ENCODE measurements at regions not wholly inside any gene's neighbourhood (a gene's known extent, or its start where the extent isn't known, plus 50 kb on each side); places are given as distances from the start of the nearest gene placed in this dataset.

DNA sequence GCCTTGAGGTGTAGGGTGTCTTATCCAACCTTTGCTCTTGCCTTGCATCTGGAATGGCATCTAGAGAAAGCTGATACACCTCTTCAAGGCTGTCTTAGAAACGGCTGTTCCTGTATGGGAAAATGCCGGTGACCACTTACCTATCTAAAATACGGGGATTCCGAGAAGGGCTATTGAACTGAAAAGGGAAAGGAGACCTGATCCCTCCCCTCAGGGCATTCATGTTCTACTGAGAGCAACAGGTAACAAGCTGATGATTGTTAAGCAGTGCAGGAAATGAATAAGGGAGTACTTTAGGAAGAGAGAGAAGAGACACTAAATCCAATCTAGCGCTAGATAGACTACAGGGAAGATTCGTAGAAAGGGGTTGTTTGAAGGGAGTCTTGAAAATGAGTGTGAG lies 1388.1 kb downstream of the FAM181B start:
- in situ Hi-C loops (cut with MboI; ENCODE audit: low pct_unique_long_range_greater_than_20kb, low sequenced_read_pairs, unreplicated experiment) = no loop called here
- no peak for DNase-seq (ENCODE audit: low spot score)

DNA sequence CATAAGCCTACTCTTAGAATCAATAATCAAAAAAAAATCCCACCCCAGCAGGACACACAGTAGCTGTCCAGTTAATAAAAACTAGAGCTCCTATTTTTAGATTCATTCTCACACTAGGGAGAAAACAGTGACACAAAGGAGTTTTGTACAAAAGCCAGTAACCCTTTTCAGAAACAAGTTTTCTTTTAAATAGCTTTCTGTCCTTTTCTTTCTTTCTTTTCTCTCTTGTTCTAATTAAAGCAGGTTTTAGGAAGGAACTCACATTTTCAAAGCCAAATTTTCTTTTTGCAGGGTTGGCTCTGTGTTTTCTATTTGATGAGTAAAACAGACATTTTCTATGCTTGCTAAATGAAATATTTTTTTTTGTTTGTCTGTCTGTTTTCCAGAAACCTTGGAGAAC lies 1390.7 kb downstream of the FAM181B start:
- in situ Hi-C loops (cut with MboI; ENCODE audit: low pct_unique_long_range_greater_than_20kb, low sequenced_read_pairs, unreplicated experiment) = no loop called here
- no peak for TF ChIP-seq CTCF (IDR thresholded peaks at IDR 0.05; ENCODE audit: extremely low read depth, insufficient read depth, missing control alignments)
- DNase-seq (ENCODE audit: low spot score) = no peak

More for the DNA sequence above, 1388.1 kb downstream of the FAM181B start:
- no peak for TF ChIP-seq CTCF (IDR thresholded peaks at IDR 0.05; ENCODE audit: extremely low read depth, insufficient read depth, missing control alignments)

- in situ Hi-C loops (cut with MboI; ENCODE audit: low pct_unique_long_range_greater_than_20kb, low sequenced_read_pairs, unreplicated experiment) = no loop called here
- no peak for DNase-seq (ENCODE audit: low spot score)
- no peak for TF ChIP-seq CTCF (IDR thresholded peaks at IDR 0.05; ENCODE audit: extremely low read depth, insufficient read depth, missing control alignments)
Measured at GRCh38 chr11:81340225-81340624, 1393.4 kb downstream of the FAM181B start.

DNA sequence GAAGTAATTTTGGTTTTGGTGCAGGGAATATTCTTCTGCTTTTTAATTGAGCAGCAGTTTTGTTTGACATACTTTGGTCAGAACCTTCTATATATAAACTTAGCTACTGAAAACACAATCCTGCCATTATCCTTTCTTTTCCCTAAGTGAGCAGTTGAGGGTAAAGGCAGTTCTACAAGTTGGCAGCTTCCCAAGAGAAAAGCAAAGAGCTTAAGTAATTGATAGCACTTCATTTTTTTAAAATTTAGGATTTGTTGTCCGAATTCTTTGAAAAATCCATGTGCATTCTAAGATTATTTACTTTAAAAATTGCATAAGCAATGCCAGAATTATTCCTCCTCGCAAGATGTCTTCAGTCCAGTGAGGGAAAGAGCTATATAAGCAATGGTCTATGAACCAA lies 1394.1 kb downstream of the FAM181B start:
- no peak for DNase-seq (ENCODE audit: low spot score)
- no peak for TF ChIP-seq CTCF (IDR thresholded peaks at IDR 0.05; ENCODE audit: extremely low read depth, insufficient read depth, missing control alignments)
- in situ Hi-C loops (cut with MboI; ENCODE audit: low pct_unique_long_range_greater_than_20kb, low sequenced_read_pairs, unreplicated experiment) = no loop called here

DNA sequence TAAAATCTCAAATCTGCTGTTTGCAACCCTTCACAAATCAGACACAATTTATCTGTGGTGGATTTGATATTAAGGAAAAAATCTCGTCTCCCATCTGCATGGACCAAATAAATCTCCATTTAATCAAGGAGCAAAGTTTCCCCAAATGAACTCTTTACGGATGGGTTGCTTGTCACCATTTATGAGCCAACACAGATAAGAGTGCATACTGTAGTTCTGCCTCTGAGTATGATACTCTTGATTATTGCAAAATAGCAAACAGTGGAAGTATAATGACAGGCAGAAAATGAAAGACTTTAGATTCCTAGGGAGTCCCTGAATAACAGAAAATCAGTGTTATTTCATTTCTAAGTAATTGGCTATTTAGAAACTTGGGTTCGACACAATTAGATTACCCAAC lies 1395.9 kb downstream of the FAM181B start:
- in situ Hi-C loops (cut with MboI; ENCODE audit: low pct_unique_long_range_greater_than_20kb, low sequenced_read_pairs, unreplicated experiment) = no loop called here
- no peak for DNase-seq (ENCODE audit: low spot score)
- TF ChIP-seq CTCF (IDR thresholded peaks at IDR 0.05; ENCODE audit: extremely low read depth, insufficient read depth, missing control alignments) = no peak

- TF ChIP-seq CTCF (IDR thresholded peaks at IDR 0.05; ENCODE audit: extremely low read depth, insufficient read depth, missing control alignments) = no peak
- no peak for DNase-seq (ENCODE audit: low spot score)
- in situ Hi-C loops (cut with MboI; ENCODE audit: low pct_unique_long_range_greater_than_20kb, low sequenced_read_pairs, unreplicated experiment) = no loop called here
Measured at GRCh38 chr11:81332276-81332675, 1401.4 kb downstream of the FAM181B start.

Data from GM13977 (cell line).